Activated CD8-positive, alpha-beta memory T cell treated with anti-CD3 and anti-CD28 coated beads for 4 hours (primary cell): ENCODE measurements at regions not wholly inside any gene's neighbourhood (a gene's known extent, or its start where the extent isn't known, plus 50 kb on each side); places are given as distances from the start of the nearest gene placed in this dataset.

Experiments used
- DNase-seq, 2 donors: peaks; one replicate each; pipeline ENCODE4 v3.0.0-alpha.2; 2020; ENCODE audit warnings: low read depth in 2 of 2

- DNase-seq, result no peak
Measured at GRCh38 chr11:127338380-127339259, 338.1 kb upstream of the KIRREL3 start.

GRCh38 chr11:127334466-127334865 is 333.9 kb upstream of the KIRREL3 start:
- no peak for DNase-seq

- no peak for DNase-seq
Measured at GRCh38 chr11:127332896-127333295, 332.3 kb upstream of the KIRREL3 start.

GRCh38 chr11:127330044-127330443 is 329.5 kb upstream of the KIRREL3 start:
- no peak for DNase-seq

- no peak for DNase-seq
Measured at GRCh38 chr11:127308291-127308690, 307.7 kb upstream of the KIRREL3 start.

GRCh38 chr11:127307700-127308099 is 307.1 kb upstream of the KIRREL3 start:
- DNase-seq, result no peak

- no peak for DNase-seq
Measured at GRCh38 chr11:127304634-127305033, 304.1 kb upstream of the KIRREL3 start.

- no peak for DNase-seq
Measured at GRCh38 chr11:127288926-127289325, 288.4 kb upstream of the KIRREL3 start.

- no peak for DNase-seq
Measured at GRCh38 chr11:127281534-127281933, 281.0 kb upstream of the KIRREL3 start.

GRCh38 chr11:127275774-127276173 is 275.2 kb upstream of the KIRREL3 start:
- no peak for DNase-seq

- DNase-seq, result no peak
Measured at GRCh38 chr11:127274328-127274676, 273.7 kb upstream of the KIRREL3 start.

- DNase-seq, result no peak
Measured at GRCh38 chr11:127273593-127274327, 273.2 kb upstream of the KIRREL3 start.

GRCh38 chr11:127270851-127271250 is 270.3 kb upstream of the KIRREL3 start:
- no peak for DNase-seq

GRCh38 chr11:127269911-127270310 is 269.3 kb upstream of the KIRREL3 start:
- no peak for DNase-seq

GRCh38 chr11:127268932-127269331 is 268.4 kb upstream of the KIRREL3 start:
- DNase-seq, result no peak

GRCh38 chr11:127268521-127268920 is 268.0 kb upstream of the KIRREL3 start:
- DNase-seq, result no peak

GRCh38 chr11:127259102-127259501 is 258.5 kb upstream of the KIRREL3 start:
- DNase-seq, result no peak

- no peak for DNase-seq
Measured at GRCh38 chr11:127255209-127255608, 254.6 kb upstream of the KIRREL3 start.

GRCh38 chr11:127252321-127252720 is 251.8 kb upstream of the KIRREL3 start:
- no peak for DNase-seq

- no peak for DNase-seq
Measured at GRCh38 chr11:127249576-127249975, 249.0 kb upstream of the KIRREL3 start.

- no peak for DNase-seq
Measured at GRCh38 chr11:127248476-127248875, 247.9 kb upstream of the KIRREL3 start.

- DNase-seq, result no peak
Measured at GRCh38 chr11:127247261-127247851, 246.8 kb upstream of the KIRREL3 start.

GRCh38 chr11:127242676-127243075 is 242.1 kb upstream of the KIRREL3 start:
- DNase-seq, result no peak
